Activated CD4-positive, alpha-beta T cell treated with anti-CD3 and anti-CD28 coated beads, Interleukin-2, amount 10 ng/mL, durations not matched to agents 7 days and 5 days (primary cell): ENCODE measurements at regions not wholly inside any gene's neighbourhood (a gene's known extent, or its start where the extent isn't known, plus 50 kb on each side); places are given as distances from the start of the nearest gene placed in this dataset.

ENCODE experiments used
- CTCF ChIA-PET: fragments of 350-600 bp; sonication (Branson Sonifier 250); formaldehyde crosslinking; loops from one replicate; lab custom pipeline; 2021; ENCODE audit warnings: antibody characterized with exemption; lab: Charles Lee
- POLR2A ChIA-PET: fragments of 350-600 bp; sonication (Branson Sonifier 250); formaldehyde crosslinking; loops from one replicate; lab custom pipeline; 2021; ENCODE audit warnings: antibody characterized with exemption; lab: Charles Lee
- DNase-seq: peaks from one replicate; pipeline ENCODE4 v3.0.0-alpha.2; 2020
- H3K27ac Mint-ChIP-seq: one replicate; pipeline ENCODE4 v1.8.0; 2021; ENCODE audit warnings: mild to moderate bottlenecking, moderate library complexity, mixed read lengths
- H3K27me3 Mint-ChIP-seq: one replicate; pipeline ENCODE4 v1.8.0; 2021; ENCODE audit warnings: mixed read lengths
- H3K36me3 Mint-ChIP-seq: one replicate; pipeline ENCODE4 v1.8.0; 2021; ENCODE audit warnings: low read depth, mixed read lengths
- H3K4me1 Mint-ChIP-seq: one replicate; pipeline ENCODE4 v1.8.0; 2021; ENCODE audit warnings: mixed read lengths
- H3K4me3 Mint-ChIP-seq: one replicate; pipeline ENCODE4 v1.8.0; 2021; ENCODE audit warnings: mild to moderate bottlenecking, moderate library complexity, mixed read lengths
- H3K9me3 Mint-ChIP-seq: one replicate; pipeline ENCODE4 v1.8.0; 2021; ENCODE audit warnings: mixed read lengths

DNA sequence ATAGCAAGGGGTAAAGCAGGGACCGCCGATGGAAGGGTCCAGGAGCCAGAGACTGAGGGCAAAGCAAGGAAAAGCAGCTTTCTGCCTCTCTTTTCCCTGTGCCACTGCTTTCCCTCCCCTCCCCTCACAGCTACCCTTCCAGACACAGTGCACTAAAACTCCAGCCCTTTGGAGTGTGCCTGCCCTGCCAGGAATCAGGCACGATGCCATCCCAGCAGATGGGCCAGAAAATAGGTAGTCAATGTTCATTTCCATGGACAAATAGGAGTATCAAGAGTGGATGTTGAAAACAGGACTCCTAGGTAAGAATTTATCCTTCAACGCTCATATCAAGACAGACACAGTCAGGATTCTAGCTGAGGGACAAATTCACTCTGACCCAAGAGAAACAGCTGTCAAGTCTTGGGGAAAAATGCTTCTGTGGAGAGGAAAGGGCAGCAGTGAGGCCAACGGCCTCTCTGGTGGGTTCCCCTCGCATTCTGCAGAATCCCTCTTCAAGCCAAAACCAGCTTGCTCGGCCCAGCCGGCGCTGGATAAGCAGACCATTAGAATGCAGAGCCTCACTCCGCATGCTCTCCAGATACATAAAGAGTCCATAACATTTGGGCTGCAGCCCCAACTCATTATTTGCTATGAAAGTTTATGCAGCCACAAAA is 138.0 kb downstream of the CAAP1 start:
- H3K4me1 Mint-ChIP-seq: no peaks in the 10 kb centered on the region
- DNase-seq: no peak
- no peaks in the 10 kb centered on the region for H3K36me3 Mint-ChIP-seq
- CTCF ChIA-PET: no interaction called here
- H3K4me3 Mint-ChIP-seq: no peak overlapping the region
- H3K27me3 Mint-ChIP-seq: peaks cover 2% of the 10 kb centered on the region
- no peak overlapping the region for H3K27ac Mint-ChIP-seq
- H3K9me3 Mint-ChIP-seq: no peaks in the 10 kb centered on the region
- POLR2A ChIA-PET: no interaction called here

GRCh38 chr9:26753971-26754370 is 138.6 kb downstream of the CAAP1 start:
- H3K4me1 Mint-ChIP-seq: no peaks in the 10 kb centered on the region
- CTCF ChIA-PET: no interaction called here

DNA sequence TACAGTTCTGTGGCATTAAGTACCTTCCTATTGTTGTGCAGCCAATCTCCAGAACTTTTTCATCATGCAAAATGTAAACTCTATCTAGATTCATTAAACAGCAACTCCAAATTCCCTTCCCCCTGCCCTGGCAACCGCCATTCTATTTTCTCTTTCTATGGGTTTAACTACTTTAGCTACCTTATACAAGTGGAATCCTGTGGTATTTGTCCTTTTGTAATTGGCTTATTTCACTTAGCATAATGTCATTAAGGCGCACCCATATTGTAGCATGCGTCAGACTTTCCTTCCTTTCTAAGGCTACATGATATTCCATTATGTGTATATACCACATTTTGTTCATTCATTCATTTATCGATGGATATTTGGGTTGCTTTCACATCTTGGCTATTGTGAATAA is 142.4 kb downstream of the CAAP1 start:
- Mint-ChIP-seq H3K4me1 (no peaks in the 10 kb centered on the region), H3K4me3 (no peak overlapping the region), H3K27me3 (no peaks in the 10 kb centered on the region), H3K27ac (no peak overlapping the region), H3K36me3 (no peaks in the 10 kb centered on the region), H3K9me3 (no peaks in the 10 kb centered on the region)
- no peak for DNase-seq
- POLR2A ChIA-PET: no interaction called here
- CTCF ChIA-PET: no interaction called here

More at GRCh38 chr9:26753971-26754370, 138.6 kb downstream of the CAAP1 start:
- POLR2A ChIA-PET: no interaction called here
- Mint-ChIP-seq H3K9me3 (no peaks in the 10 kb centered on the region), H3K4me3 (no peak overlapping the region), H3K27me3 (no peaks in the 10 kb centered on the region), H3K36me3 (no peaks in the 10 kb centered on the region), H3K27ac (no peak overlapping the region)
- DNase-seq: no peak

DNA sequence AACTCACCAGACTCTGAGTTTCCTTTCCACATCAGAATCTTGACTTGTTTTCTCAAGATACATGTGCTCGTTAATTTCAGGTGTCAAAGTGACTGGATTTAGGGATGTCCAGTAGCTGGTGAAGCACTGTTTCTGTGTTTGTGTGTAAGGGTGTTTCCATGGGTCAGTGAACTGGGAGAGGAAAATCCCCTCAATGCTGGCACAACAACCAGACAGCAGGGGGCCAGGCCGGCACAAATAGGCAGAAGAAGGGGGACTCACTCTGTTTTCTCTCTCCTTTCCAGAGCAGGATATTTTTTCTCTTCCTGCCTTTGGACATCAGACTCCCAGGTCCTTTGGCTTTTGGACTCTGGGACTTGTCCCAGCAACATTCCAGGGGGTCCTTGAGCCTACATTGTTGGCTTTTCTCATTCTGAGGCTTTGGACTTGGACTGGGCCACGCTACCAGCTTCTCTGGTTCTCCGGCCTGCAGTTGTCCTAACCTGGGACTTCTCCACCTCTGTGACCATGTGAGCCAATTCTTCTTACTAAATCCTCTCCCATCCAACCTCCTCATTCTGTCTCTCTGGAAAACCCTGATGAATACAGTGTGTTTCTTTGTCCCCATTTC is 144.0 kb downstream of the CAAP1 start:
- ChIA-PET POLR2A (no interaction called here), CTCF (no interaction called here)
- peaks cover 2% of the 10 kb centered on the region for H3K27me3 Mint-ChIP-seq
- H3K27ac Mint-ChIP-seq: no peak overlapping the region
- H3K4me1 Mint-ChIP-seq: no peaks in the 10 kb centered on the region
- H3K36me3 Mint-ChIP-seq: no peaks in the 10 kb centered on the region
- no peak for DNase-seq
- no peak overlapping the region for H3K4me3 Mint-ChIP-seq
- H3K9me3 Mint-ChIP-seq: no peaks in the 10 kb centered on the region

GRCh38 chr9:26747611-26748010 is 145.0 kb downstream of the CAAP1 start:
- no peak overlapping the region for H3K27ac Mint-ChIP-seq
- no peak for DNase-seq
- no peaks in the 10 kb centered on the region for H3K36me3 Mint-ChIP-seq
- ChIA-PET CTCF (no interaction called here), POLR2A (no interaction called here)
- no peaks in the 10 kb centered on the region for H3K9me3 Mint-ChIP-seq
- no peak overlapping the region for H3K4me3 Mint-ChIP-seq
- H3K4me1 Mint-ChIP-seq: no peaks in the 10 kb centered on the region
- peaks cover 4% of the 10 kb centered on the region for H3K27me3 Mint-ChIP-seq

DNA sequence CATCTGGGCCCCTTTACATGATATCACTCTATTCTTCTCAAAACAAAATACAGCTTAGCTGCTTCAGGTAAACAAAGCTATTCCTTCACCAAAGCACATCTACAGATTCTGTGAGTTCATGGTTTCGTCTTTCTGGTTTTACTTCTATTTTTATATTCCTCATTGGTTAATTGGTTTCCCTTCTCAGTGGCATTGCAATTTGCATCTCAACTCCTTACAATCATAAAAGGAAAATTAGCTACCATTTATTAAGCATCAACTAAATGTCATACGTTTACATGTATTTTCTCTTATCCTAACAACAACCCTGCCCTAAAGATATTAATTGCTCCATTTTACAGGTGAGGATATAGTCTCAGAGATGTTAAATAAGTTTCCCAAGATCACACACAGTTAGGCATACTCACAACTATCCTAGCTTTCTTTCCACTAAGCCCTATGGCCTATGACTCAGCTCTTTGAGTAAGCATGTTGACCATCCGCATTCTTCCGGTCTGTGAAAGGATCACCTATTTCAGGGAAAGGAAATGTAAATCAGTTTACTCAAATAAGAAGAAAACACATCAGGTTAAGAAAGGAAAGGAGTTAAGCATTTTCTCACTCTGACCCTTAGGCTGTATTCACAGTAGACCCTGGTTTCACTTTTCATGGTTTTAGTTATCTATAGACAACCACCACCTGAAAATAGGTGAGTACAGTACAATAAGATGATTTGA is 146.1 kb downstream of the CAAP1 start:
- H3K4me1 Mint-ChIP-seq: no peaks in the 10 kb centered on the region
- ChIA-PET POLR2A (no interaction called here), CTCF (no interaction called here)
- H3K4me3 Mint-ChIP-seq: no peak overlapping the region
- DNase-seq: no peak
- no peak overlapping the region for H3K27ac Mint-ChIP-seq
- no peaks in the 10 kb centered on the region for H3K9me3 Mint-ChIP-seq
- H3K36me3 Mint-ChIP-seq: no peaks in the 10 kb centered on the region
- H3K27me3 Mint-ChIP-seq: peaks cover 6% of the 10 kb centered on the region

DNA sequence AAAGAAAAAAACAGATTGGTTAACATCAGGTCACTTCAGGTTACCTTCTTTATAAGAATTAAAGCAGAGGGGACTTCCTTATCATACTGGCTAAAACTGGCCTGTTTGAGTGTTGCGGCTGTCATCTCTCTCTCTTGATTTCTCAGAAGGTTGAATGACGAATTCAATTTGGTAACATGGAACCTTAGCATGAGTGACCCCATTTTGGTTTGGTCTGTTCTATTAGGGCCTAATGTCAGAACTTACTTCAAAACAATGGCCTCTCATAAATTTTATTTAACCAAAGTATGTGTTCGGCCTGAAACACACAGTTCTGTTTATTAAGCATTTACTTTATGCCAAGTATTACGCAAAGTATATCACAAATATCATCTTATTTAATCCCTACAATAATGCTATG is 147.5 kb downstream of the CAAP1 start:
- POLR2A ChIA-PET: no interaction called here
- peaks cover 6% of the 10 kb centered on the region for H3K27me3 Mint-ChIP-seq
- no peak overlapping the region for H3K27ac Mint-ChIP-seq
- CTCF ChIA-PET: no interaction called here
- no peak for DNase-seq
- no peak overlapping the region for H3K4me3 Mint-ChIP-seq
- H3K36me3 Mint-ChIP-seq: no peaks in the 10 kb centered on the region
- H3K9me3 Mint-ChIP-seq: no peaks in the 10 kb centered on the region
- H3K4me1 Mint-ChIP-seq: no peaks in the 10 kb centered on the region

GRCh38 chr9:26744191-26744965 is 148.2 kb downstream of the CAAP1 start:
- Mint-ChIP-seq H3K4me1 (no peaks in the 10 kb centered on the region), H3K9me3 (no peaks in the 10 kb centered on the region), H3K27me3 (peaks cover 6% of the 10 kb centered on the region), H3K27ac (no peak overlapping the region), H3K36me3 (no peaks in the 10 kb centered on the region), H3K4me3 (no peak overlapping the region)
- ChIA-PET POLR2A (no interaction called here), CTCF (no interaction called here)
- DNase-seq: no peak

- Mint-ChIP-seq H3K27me3 (peaks cover 8% of the 10 kb centered on the region), H3K27ac (no peak overlapping the region), H3K4me1 (no peaks in the 10 kb centered on the region), H3K4me3 (no peak overlapping the region), H3K36me3 (no peaks in the 10 kb centered on the region), H3K9me3 (no peaks in the 10 kb centered on the region)
- DNase-seq: no peak
- CTCF ChIA-PET: no interaction called here
- POLR2A ChIA-PET: no interaction called here
Observed at GRCh38 chr9:26742828-26743476, 149.7 kb downstream of the CAAP1 start.

DNA sequence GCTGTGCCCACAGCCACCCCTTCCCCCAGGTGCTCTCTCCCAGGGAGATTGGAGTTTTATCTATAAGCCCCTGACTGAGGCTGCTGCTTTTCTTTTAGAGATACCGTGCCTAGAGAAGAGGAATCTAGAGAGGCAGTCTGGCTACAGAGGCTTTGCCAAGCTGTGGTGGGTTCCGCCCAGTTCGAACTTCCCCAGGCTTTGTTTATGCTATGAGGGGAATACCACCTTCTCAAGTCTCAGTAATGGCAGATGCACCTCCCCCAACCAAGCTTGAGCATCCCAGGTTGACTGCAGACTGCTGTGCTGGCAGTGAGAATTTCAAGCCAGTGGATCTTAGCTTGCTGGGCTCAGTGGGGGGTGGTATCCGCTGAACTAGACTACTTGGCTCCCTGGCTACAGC is 157.4 kb downstream of the CAAP1 start:
- H3K27me3 Mint-ChIP-seq: peaks cover 2% of the 10 kb centered on the region
- H3K4me1 Mint-ChIP-seq: no peaks in the 10 kb centered on the region
- H3K27ac Mint-ChIP-seq: no peak overlapping the region
- ChIA-PET POLR2A (no interaction called here), CTCF (no interaction called here)
- no peak overlapping the region for H3K4me3 Mint-ChIP-seq
- no peak for DNase-seq
- peaks cover 9% of the 10 kb centered on the region for H3K9me3 Mint-ChIP-seq
- H3K36me3 Mint-ChIP-seq: no peaks in the 10 kb centered on the region

DNA sequence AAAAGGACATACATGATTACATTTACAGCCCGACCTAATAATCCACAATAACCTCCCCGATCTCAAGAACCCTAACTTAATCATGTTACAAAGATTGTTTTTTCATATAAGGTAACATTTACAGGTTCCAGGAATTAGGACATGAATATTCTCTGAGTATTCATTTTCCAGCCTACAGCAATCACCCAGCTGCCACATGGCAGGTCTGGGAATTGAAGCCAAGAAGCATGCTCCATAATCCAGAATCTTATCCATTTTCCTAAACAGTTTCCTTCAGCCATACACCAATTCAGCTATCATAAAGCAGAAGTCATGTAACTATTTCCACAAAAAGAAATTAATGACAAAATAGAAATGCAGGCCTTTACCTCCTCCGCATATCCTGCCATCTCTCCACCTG is 163.4 kb downstream of the CAAP1 start:
- no peak for DNase-seq
- ChIA-PET CTCF (interaction anchor here (1.0 kb wide), 1 partner anchor 8 kb away, joined by 3 read pairs; no protein-coding TSS in a partner anchor), POLR2A (no interaction called here)
- Mint-ChIP-seq H3K27ac (no peak overlapping the region), H3K4me3 (no peak overlapping the region), H3K4me1 (no peaks in the 10 kb centered on the region), H3K27me3 (peaks cover 4% of the 10 kb centered on the region), H3K36me3 (no peaks in the 10 kb centered on the region), H3K9me3 (peaks cover 6% of the 10 kb centered on the region)

DNA sequence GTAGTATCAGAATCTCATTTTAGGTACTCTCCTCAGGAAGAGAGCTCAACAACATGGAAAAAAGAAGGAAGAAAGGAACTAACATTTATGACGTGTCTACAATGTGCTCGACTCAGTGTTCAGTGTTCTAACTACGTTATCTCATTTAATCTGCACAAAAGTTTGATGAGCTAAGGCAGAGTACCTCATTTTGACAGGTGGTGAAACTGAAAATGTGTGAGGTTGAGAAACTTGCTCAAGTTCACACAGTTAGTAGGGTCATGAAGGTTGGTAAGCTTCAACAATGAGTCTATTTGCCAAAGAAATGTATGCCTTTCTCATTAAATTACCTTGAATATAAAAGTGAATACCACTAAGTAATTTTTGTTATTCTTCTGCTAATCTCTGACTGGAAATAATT is 165.1 kb downstream of the CAAP1 start:
- ChIA-PET CTCF (no interaction called here), POLR2A (no interaction called here)
- H3K9me3 Mint-ChIP-seq: peaks cover 2% of the 10 kb centered on the region
- H3K4me1 Mint-ChIP-seq: no peaks in the 10 kb centered on the region
- no peak overlapping the region for H3K27ac Mint-ChIP-seq
- no peak for DNase-seq
- no peaks in the 10 kb centered on the region for H3K36me3 Mint-ChIP-seq
- H3K4me3 Mint-ChIP-seq: no peak overlapping the region
- H3K27me3 Mint-ChIP-seq: peaks cover 4% of the 10 kb centered on the region
